Fibroblast of the aortic adventitia (primary cell): ENCODE measurements at regions not wholly inside any gene's neighbourhood (a gene's known extent, or its start where the extent isn't known, plus 50 kb on each side); places are given as distances from the start of the nearest gene placed in this dataset.

Experiments
- DNase-seq: peaks from one replicate; pipeline ENCODE4 v3.0.0-alpha.2; 2010; ENCODE audit warnings: low read depth
- H3K4me3 ChIP-seq: 2 replicates; pipeline ENCODE4 v1.5.1; 2011; ENCODE audit warnings: low read depth, mild to moderate bottlenecking, control low read depth, low read length, moderate library complexity
- TF ChIP-seq, protein P1 (sequence below): IDR thresholded peaks from 2 replicates; pipeline ENCODE4 v1.5.1; 2011; ENCODE audit warnings: mild to moderate bottlenecking, low read length, control low read depth, inconsistent platforms; ENCODE audit not compliant: insufficient read depth

DNA sequence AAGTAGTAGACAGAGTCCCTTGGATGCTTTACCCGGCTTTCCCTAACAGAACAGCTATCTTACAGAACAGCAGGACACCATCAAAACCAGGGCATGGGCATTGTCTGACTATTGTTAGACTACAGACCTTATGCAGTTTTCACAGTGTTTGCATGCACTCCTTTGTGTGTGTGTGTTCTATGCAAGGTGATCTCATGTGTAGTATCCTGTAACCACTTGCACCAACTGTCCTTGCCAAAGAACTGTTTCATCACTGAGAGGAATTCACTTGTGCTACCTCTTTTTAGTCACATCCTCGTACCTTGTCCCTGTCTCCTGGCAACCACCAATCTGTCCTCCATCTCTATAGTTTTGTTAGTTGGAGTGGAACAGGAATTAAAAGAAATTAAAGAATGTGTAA, 183.6 kb upstream of the PZP start:
- H3K4me3 ChIP-seq, result no peak overlapping the region
- DNase-seq, result no peak
- TF ChIP-seq, protein P1, sequence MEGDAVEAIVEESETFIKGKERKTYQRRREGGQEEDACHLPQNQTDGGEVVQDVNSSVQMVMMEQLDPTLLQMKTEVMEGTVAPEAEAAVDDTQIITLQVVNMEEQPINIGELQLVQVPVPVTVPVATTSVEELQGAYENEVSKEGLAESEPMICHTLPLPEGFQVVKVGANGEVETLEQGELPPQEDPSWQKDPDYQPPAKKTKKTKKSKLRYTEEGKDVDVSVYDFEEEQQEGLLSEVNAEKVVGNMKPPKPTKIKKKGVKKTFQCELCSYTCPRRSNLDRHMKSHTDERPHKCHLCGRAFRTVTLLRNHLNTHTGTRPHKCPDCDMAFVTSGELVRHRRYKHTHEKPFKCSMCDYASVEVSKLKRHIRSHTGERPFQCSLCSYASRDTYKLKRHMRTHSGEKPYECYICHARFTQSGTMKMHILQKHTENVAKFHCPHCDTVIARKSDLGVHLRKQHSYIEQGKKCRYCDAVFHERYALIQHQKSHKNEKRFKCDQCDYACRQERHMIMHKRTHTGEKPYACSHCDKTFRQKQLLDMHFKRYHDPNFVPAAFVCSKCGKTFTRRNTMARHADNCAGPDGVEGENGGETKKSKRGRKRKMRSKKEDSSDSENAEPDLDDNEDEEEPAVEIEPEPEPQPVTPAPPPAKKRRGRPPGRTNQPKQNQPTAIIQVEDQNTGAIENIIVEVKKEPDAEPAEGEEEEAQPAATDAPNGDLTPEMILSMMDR, result no peak

- H3K4me3 ChIP-seq, result no peak overlapping the region
- TF ChIP-seq, protein P1, result no peak
- no peak for DNase-seq
Observed at GRCh38 chr12:9390761-9391160, 182.6 kb upstream of the PZP start.

DNA sequence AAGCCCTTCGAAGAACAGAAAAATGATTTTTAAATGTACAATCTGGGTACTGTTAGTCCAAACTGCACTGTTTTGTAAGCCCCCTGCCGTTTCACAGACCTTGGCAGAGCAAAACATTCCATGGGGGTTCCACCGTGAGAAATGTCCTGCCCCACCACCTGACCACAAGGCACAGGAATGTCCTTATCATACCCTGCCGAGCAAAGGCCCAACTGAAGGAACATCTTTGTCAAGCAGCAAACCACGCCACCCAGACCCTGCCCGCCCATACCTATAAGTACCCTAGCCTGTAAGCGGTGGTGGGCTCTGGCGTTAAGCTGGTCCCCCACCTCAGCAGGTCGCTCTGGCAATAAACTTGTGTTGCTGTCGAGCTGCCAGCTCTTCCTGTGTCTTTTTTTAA, 181.6 kb upstream of the PZP start:
- DNase-seq, result no peak
- no peak overlapping the region for H3K4me3 ChIP-seq
- TF ChIP-seq, protein P1, result no peak

DNA sequence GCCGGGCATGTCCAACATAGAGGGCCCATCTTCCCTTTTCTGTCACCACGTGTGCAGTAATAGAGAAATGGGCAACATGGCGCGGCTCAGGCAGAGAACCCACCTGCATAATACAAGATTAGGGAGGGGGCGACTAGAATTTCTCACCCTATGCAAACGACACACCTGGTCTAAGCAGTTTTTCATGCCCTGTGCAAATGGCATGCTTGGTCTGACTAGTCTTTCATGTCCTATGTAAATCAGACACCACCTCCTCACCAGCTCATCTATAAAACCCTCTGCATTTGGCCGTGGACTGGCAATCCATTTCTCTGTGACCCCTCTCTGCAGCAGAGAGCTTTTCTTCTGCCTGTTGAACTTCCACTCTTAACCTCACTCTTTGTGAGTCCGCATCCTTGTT, 180.2 kb upstream of the PZP start:
- no peak for DNase-seq
- no peak overlapping the region for H3K4me3 ChIP-seq
- TF ChIP-seq, protein P1, result no peak

DNA sequence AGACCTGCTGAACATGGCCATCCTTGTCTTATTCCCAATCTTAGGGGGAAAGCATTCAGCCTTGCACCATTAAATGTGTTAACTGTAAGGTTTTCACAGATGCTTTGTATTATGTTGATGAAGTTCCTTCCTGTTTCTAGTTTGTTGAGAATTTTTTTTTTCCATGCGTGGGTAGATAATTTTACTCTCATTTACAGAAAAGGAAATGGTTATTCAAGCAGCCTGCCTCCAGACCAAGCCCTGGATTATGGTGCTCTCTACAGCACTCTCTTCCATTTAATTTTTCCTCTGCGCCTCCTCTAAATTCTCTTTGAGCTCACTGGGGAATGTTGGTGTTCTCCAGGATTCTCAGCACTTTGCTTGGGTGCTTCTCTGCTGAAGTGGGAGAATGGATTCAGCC, 179.3 kb upstream of the PZP start:
- no peak for DNase-seq
- no peak overlapping the region for H3K4me3 ChIP-seq
- TF ChIP-seq, protein P1, result no peak

DNA sequence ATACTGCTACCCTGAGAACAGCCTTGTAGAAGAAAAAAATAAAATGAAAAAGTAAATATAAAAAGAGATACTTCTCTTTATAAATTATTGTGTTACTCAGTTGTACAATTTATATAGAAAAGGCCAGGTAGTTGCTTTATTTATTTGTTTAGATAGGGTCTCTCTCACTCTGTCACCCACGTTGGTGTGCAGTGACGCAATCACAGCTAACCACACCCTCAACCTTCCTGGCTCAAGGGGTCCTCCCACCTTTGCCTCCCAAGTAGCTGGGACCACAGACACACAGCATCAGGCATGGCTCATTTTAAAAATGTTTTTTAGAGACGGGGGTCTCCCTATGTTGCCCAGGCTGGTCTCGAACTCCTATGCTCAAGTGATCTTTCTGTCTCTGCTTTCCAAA, 175.4 kb upstream of the PZP start:
- H3K4me3 ChIP-seq, result no peak overlapping the region
- TF ChIP-seq, protein P1, result no peak
- no peak for DNase-seq

DNA sequence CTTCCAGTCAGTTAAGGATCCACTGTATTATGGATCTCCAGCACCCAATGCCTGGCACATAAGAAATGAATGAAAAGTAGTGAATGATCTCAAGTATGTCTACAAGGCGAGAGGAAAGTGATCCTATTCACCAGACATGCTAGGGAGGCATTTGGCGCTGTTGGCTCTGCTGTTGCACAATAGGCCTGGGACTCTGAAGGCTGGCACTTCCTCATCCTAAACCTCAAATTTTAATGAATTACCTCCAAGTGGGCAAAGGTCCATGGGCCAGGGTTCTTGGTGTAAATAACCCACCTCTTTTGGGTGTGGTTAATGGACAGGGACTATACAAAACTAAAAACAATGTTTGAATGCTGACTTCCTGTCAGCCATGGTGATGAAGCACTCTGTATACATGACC, 173.4 kb upstream of the PZP start:
- no peak overlapping the region for H3K4me3 ChIP-seq
- TF ChIP-seq, protein P1, result no peak
- DNase-seq, result no peak
